ENCODE measurements at regions not wholly inside any gene's neighbourhood (a gene's known extent, or its start where the extent isn't known, plus 50 kb on each side); places are given as distances from the start of the nearest gene placed in this dataset.

GRCh38 chr10:21263839-21264238 is 261.6 kb downstream of the SKIDA1 start:
- no peak for TF ChIP-seq CTCF (IDR thresholded peaks at IDR 0.05 in 8 of 11, conservative IDR thresholded peaks at IDR 0.05 in 3 of 11)
- no peak for TF ChIP-seq POLR2AphosphoS5 (IDR thresholded peaks at IDR 0.05)
